ENCODE measurements at regions not wholly inside any gene's neighbourhood (a gene's known extent, or its start where the extent isn't known, plus 50 kb on each side); places are given as distances from the start of the nearest gene placed in this dataset.

- Mint-ChIP-seq H3K27me3 (ENCODE audit: low read depth, poor library complexity) (peaks cover 16% of the 10 kb centered on the region), H3K9me3 (no peaks in the 10 kb centered on the region), H3K4me3 (no peak overlapping the region), H3K36me3 (ENCODE audit: low read depth) (no peaks in the 10 kb centered on the region), H3K27ac (no peak overlapping the region), H3K4me1 (peaks cover 4% of the 10 kb centered on the region)
- no peak for DNase-seq
- TF ChIP-seq, protein P1, sequence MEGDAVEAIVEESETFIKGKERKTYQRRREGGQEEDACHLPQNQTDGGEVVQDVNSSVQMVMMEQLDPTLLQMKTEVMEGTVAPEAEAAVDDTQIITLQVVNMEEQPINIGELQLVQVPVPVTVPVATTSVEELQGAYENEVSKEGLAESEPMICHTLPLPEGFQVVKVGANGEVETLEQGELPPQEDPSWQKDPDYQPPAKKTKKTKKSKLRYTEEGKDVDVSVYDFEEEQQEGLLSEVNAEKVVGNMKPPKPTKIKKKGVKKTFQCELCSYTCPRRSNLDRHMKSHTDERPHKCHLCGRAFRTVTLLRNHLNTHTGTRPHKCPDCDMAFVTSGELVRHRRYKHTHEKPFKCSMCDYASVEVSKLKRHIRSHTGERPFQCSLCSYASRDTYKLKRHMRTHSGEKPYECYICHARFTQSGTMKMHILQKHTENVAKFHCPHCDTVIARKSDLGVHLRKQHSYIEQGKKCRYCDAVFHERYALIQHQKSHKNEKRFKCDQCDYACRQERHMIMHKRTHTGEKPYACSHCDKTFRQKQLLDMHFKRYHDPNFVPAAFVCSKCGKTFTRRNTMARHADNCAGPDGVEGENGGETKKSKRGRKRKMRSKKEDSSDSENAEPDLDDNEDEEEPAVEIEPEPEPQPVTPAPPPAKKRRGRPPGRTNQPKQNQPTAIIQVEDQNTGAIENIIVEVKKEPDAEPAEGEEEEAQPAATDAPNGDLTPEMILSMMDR (IDR thresholded peaks at IDR 0.05), result no peak
Measured at GRCh38 chr5:66348387-66349125, 204.5 kb downstream of the SREK1 start.

GRCh38 chr5:66351813-66352212 is 207.7 kb downstream of the SREK1 start:
- Mint-ChIP-seq H3K36me3 (ENCODE audit: low read depth) (no peaks in the 10 kb centered on the region), H3K4me1 (peaks cover 2% of the 10 kb centered on the region), H3K27me3 (ENCODE audit: low read depth, poor library complexity) (peaks cover 11% of the 10 kb centered on the region), H3K4me3 (no peak overlapping the region), H3K9me3 (no peaks in the 10 kb centered on the region), H3K27ac (no peak overlapping the region)
- no peak for DNase-seq
- TF ChIP-seq, protein P1 (IDR thresholded peaks at IDR 0.05), result no peak

DNA sequence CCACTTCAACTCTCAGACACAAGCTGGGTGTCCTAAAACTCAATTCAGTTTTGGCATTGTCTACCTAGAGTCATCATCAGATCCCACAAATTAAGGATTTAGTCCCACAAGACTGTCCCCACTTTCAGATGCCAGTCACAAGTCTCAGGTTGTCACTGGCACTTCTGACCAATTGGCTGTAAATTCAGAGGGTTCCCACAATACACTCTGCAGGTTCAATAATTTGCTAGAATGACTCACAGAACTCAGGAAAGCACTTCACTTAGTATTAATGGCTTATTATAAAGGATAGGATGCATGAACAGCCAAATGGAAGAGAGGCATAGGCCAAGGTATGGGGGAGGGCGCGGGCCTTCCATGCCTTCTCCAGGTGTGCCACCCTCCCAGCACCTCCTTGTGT is 209.1 kb downstream of the SREK1 start:
- no peak overlapping the region for H3K4me3 Mint-ChIP-seq
- peaks cover 6% of the 10 kb centered on the region for H3K27me3 Mint-ChIP-seq (ENCODE audit: low read depth, poor library complexity)
- no peaks in the 10 kb centered on the region for H3K9me3 Mint-ChIP-seq
- H3K4me1 Mint-ChIP-seq, result peaks cover 9% of the 10 kb centered on the region
- H3K27ac Mint-ChIP-seq, result no peak overlapping the region
- TF ChIP-seq, protein P1 (IDR thresholded peaks at IDR 0.05), result no peak
- H3K36me3 Mint-ChIP-seq (ENCODE audit: low read depth), result no peaks in the 10 kb centered on the region
- DNase-seq, result no peak

DNA sequence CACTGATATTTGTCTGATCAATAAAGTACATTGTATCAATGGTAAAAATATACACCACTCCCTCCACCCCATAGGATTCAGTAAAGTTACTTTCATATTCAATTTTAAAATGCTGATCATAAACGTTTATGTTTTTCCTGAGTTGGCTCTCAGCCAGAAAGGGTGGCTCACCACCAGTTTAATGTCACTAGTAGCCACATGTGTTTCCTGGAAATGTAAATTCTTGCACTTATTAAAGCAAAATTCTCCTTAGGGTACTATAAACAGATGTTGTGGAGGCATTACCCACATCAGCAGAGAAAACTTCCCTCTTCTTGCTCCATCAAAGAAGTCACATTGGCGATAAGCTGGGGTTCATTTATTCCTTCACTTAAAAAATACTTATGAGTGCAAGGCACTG is 210.3 kb downstream of the SREK1 start:
- H3K27ac Mint-ChIP-seq, result no peak overlapping the region
- H3K4me3 Mint-ChIP-seq, result no peak overlapping the region
- DNase-seq, result no peak
- peaks cover 9% of the 10 kb centered on the region for H3K4me1 Mint-ChIP-seq
- no peaks in the 10 kb centered on the region for H3K36me3 Mint-ChIP-seq (ENCODE audit: low read depth)
- TF ChIP-seq, protein P1 (IDR thresholded peaks at IDR 0.05), result no peak
- H3K27me3 Mint-ChIP-seq (ENCODE audit: low read depth, poor library complexity), result peaks cover 6% of the 10 kb centered on the region
- H3K9me3 Mint-ChIP-seq, result no peaks in the 10 kb centered on the region

GRCh38 chr5:66356011-66356565 is 212.0 kb downstream of the SREK1 start:
- no peak for DNase-seq
- Mint-ChIP-seq H3K4me3 (no peak overlapping the region), H3K27ac (no peak overlapping the region), H3K4me1 (peaks cover 9% of the 10 kb centered on the region), H3K9me3 (no peaks in the 10 kb centered on the region), H3K27me3 (ENCODE audit: low read depth, poor library complexity) (peaks cover 5% of the 10 kb centered on the region), H3K36me3 (ENCODE audit: low read depth) (no peaks in the 10 kb centered on the region)
- TF ChIP-seq, protein P1 (IDR thresholded peaks at IDR 0.05), result no peak

DNA sequence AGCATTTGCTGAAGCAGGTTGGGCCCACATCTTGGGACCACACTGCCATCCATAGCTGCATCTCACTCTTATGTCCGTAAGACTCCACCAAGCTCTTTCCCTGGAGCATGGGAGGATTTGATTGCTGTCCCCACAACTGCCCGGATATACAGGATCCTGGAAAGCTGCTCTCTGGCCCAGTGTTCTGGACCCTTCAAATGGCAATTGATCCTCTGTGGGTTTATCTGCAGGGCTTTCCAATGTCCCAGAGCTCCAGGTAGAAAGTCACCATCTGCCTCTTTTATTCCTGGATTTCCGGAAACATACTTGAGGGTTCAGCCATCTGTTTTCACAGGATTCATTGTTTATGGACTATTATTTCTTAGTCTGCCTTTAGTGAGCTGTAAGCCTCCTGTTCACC is 214.6 kb downstream of the SREK1 start:
- Mint-ChIP-seq H3K36me3 (ENCODE audit: low read depth) (no peaks in the 10 kb centered on the region), H3K4me1 (peaks cover 9% of the 10 kb centered on the region), H3K9me3 (no peaks in the 10 kb centered on the region), H3K27ac (no peak overlapping the region), H3K27me3 (ENCODE audit: low read depth, poor library complexity) (no peaks in the 10 kb centered on the region), H3K4me3 (no peak overlapping the region)
- DNase-seq, result no peak
- TF ChIP-seq, protein P1 (IDR thresholded peaks at IDR 0.05), result no peak
